ENCODE measurements at regions not wholly inside any gene's neighbourhood (a gene's known extent, or its start where the extent isn't known, plus 50 kb on each side); places are given as distances from the start of the nearest gene placed in this dataset.

- TF ChIP-seq CTCF (conservative IDR thresholded peaks at IDR 0.05; ENCODE audit: low read depth, low read length) (no peak), EZH2 (IDR thresholded peaks at IDR 0.05; ENCODE audit: borderline replicate concordance, low read depth, low read length, poor library complexity, severe bottlenecking) (no peak)
These were observed 232.0 kb upstream of the LUZP2 start for GRCh38 chr11:24264868-24265267.
